SK-N-SH (cell line): ENCODE measurements at regions not wholly inside any gene's neighbourhood (a gene's known extent, or its start where the extent isn't known, plus 50 kb on each side); places are given as distances from the start of the nearest gene placed in this dataset.

Experiments
- CTCF ChIA-PET: fragments of 300-600, 350-600 bp; formaldehyde crosslinking; extraction: SDS; loops from one replicate; lab custom pipeline; 2021; lab: Yijun Ruan, JAX
- POLR2A ChIA-PET: fragments of 350-600 bp; sonication (Branson Sonifier 250); formaldehyde crosslinking; extraction: SDS; loops from one replicate; lab custom pipeline; 2020; ENCODE audit warnings: antibody characterized with exemption, inconsistent platforms; lab: Yijun Ruan, JAX
- DNase-seq: peaks from one replicate; pipeline ENCODE4 v3.0.0; 2012
- H2AFZ ChIP-seq: fragments of 200-600 bp; sonication (generic); 2 replicates; pipeline ENCODE4 v1.8.1; 2016; ENCODE audit warnings: antibody characterized with exemption, mild to moderate bottlenecking, low read depth
- H3F3A ChIP-seq: fragments of 200-600 bp; sonication (generic); replicated peaks from 2 replicates; pipeline ENCODE3; 2016; ENCODE audit warnings: antibody characterized with exemption, mild to moderate bottlenecking; ENCODE audit not compliant: insufficient read depth
- H3K27ac ChIP-seq, 2 experiments: fragments of 200-500 bp in 1 of 2; fragments of 200-600 bp in 1 of 2; sonication (Bioruptor generic) in 1 of 2; sonication (generic), shearing (Covaris generic) in 1 of 2; 2 replicates each; pipeline versions ENCODE4 v1.5.1 to v1.6.1; 2014 to 2016; ENCODE audit warnings: low read depth in 2 of 2, inconsistent platforms in 1 of 2, low read length in 1 of 2, mild to moderate bottlenecking in 1 of 2, mixed read lengths in 1 of 2
- H3K27me3 ChIP-seq: fragments of 200-600 bp; sonication (generic), shearing (Covaris generic); 2 replicates; pipeline ENCODE4 v1.6.1; 2016; ENCODE audit warnings: mixed run types; ENCODE audit not compliant: insufficient read depth
- H3K36me3 ChIP-seq, 2 experiments: fragments of 200-500 bp in 1 of 2; fragments of 200-600 bp in 1 of 2; sonication (Bioruptor generic) in 1 of 2; sonication (generic) in 1 of 2; replicated peaks in 1 of 2; 2 replicates each; pipeline versions ENCODE3 to v1.5.1; 2014 to 2016; ENCODE audit warnings: low read length in 1 of 2, mild to moderate bottlenecking in 1 of 2; ENCODE audit not compliant: insufficient read depth in 2 of 2, control insufficient read depth in 1 of 2
- H3K4me1 ChIP-seq, 2 experiments: fragments of 200-500 bp in 1 of 2; fragments of 200-600 bp in 1 of 2; sonication (Bioruptor generic) in 1 of 2; sonication (generic), shearing (Covaris generic) in 1 of 2; 2 replicates each; pipeline versions ENCODE4 v1.5.1 to v1.6.1; 2014 to 2016; ENCODE audit warnings: low read depth in 1 of 2, low read length in 1 of 2, mixed run types in 1 of 2; ENCODE audit not compliant: insufficient read depth in 2 of 2, control insufficient read depth in 1 of 2
- H3K4me2 ChIP-seq: fragments of 200-600 bp; sonication (generic), shearing (Covaris generic); 2 replicates; pipeline ENCODE4 v1.6.1; 2017; ENCODE audit warnings: mixed run types
- H3K4me3 ChIP-seq, 2 experiments: fragments of 200-500 bp in 1 of 2; fragments of 200-600 bp in 1 of 2; sonication (Bioruptor generic) in 1 of 2; sonication (generic), shearing (Covaris generic) in 1 of 2; 2 replicates each; pipeline versions ENCODE4 v1.5.1 to v1.8.1; 2014 to 2016; ENCODE audit warnings: low read depth in 2 of 2, inconsistent platforms in 1 of 2, low read length in 1 of 2, mild to moderate bottlenecking in 1 of 2, mixed read lengths in 1 of 2, moderate library complexity in 1 of 2
- H3K79me2 ChIP-seq: fragments of 200-600 bp; sonication (generic); 2 replicates; pipeline ENCODE4 v1.8.1; 2017; ENCODE audit warnings: mild to moderate bottlenecking; ENCODE audit not compliant: insufficient read depth
- H3K9ac ChIP-seq: fragments of 200-600 bp; sonication (generic); 2 replicates; pipeline ENCODE4 v1.6.1; 2017; ENCODE audit warnings: mixed run types
- H3K9me2 ChIP-seq: fragments of 200-600 bp; sonication (generic); 2 replicates; pipeline ENCODE4 v1.6.1; 2017; ENCODE audit warnings: mixed run types
- H3K9me3 ChIP-seq: fragments of 200-600 bp; sonication (generic); 2 replicates; pipeline ENCODE4 v1.6.1; 2017; ENCODE audit warnings: mixed run types, mild to moderate bottlenecking, moderate library complexity
- H4K20me1 ChIP-seq: fragments of 200-600 bp; sonication (generic); 2 replicates; pipeline ENCODE4 v1.6.1; 2017; ENCODE audit warnings: mild to moderate bottlenecking, mixed run types; ENCODE audit not compliant: insufficient read depth
- CHD2 ChIP-seq: fragments of 150-350 bp; IDR thresholded peaks from 2 replicates; pipeline ENCODE4 v1.6.1; 2018; ENCODE audit warnings: low read length; ENCODE audit not compliant: partially characterized antibody
- EP300 ChIP-seq, 2 experiments: IDR thresholded peaks; 2 replicates each; pipeline versions ENCODE4 v1.4.0 to v1.6.1; 2012; ENCODE audit warnings: borderline replicate concordance in 1 of 2, low read depth in 1 of 2, low read length in 1 of 2
- FOXM1 ChIP-seq: IDR thresholded peaks from 2 replicates; pipeline ENCODE4 v1.4.0; 2012; ENCODE audit warnings: low read depth, mild to moderate bottlenecking
- IRF3 ChIP-seq: fragments of 150-350 bp; IDR thresholded peaks from 2 replicates; pipeline ENCODE4 v1.6.1; 2016; ENCODE audit warnings: mild to moderate bottlenecking, low read depth, low read length
- JUND ChIP-seq: IDR thresholded peaks from 2 replicates; pipeline ENCODE4 v1.4.0; 2012
- MAX ChIP-seq: IDR thresholded peaks from 2 replicates; pipeline ENCODE4 v1.4.0; 2012; ENCODE audit warnings: low read depth
- MXI1 ChIP-seq: IDR thresholded peaks from 2 replicates; pipeline ENCODE4 v1.6.1; 2012; ENCODE audit warnings: mild to moderate bottlenecking, low read depth, low read length, improper control_type of control experiment
- NFIC ChIP-seq: IDR thresholded peaks from 2 replicates; pipeline ENCODE4 v1.4.0; 2012; ENCODE audit warnings: borderline replicate concordance
- NRF1 ChIP-seq: IDR thresholded peaks from 2 replicates; pipeline ENCODE4 v1.6.1; 2012; ENCODE audit warnings: low read depth, mild to moderate bottlenecking, low read length
- POLR2AphosphoS5 ChIP-seq: IDR thresholded peaks from 2 replicates; pipeline ENCODE4 v1.6.1; 2012; ENCODE audit warnings: low read depth, low read length
- RAD21 ChIP-seq: IDR thresholded peaks from 2 replicates; pipeline ENCODE4 v1.6.1; 2012; ENCODE audit warnings: mild to moderate bottlenecking, low read length
- RCOR1 ChIP-seq: fragments of 150-350 bp; IDR thresholded peaks from 2 replicates; pipeline ENCODE4 v1.6.1; 2017; ENCODE audit warnings: antibody characterized with exemption, low read length
- REST ChIP-seq: IDR thresholded peaks from 2 replicates; pipeline ENCODE4 v1.6.1; 2012; ENCODE audit warnings: mild to moderate bottlenecking, low read depth, low read length, moderate library complexity
- RXRA ChIP-seq: IDR thresholded peaks from 2 replicates; pipeline ENCODE4 v1.4.0; 2012; ENCODE audit warnings: low read depth, mild to moderate bottlenecking, borderline replicate concordance
- TAF1 ChIP-seq: IDR thresholded peaks from 2 replicates; pipeline ENCODE4 v1.6.1; 2012; ENCODE audit warnings: low read depth, mild to moderate bottlenecking, low read length, moderate library complexity, borderline replicate concordance
- TCF12 ChIP-seq: IDR thresholded peaks from 2 replicates; pipeline ENCODE4 v1.4.0; 2012
- USF1 ChIP-seq: IDR thresholded peaks from 2 replicates; pipeline ENCODE4 v1.4.0; 2012; ENCODE audit warnings: low read depth, borderline replicate concordance
- USF2 ChIP-seq: fragments of 150-350 bp; IDR thresholded peaks from 2 replicates; pipeline ENCODE4 v1.6.1; 2017; ENCODE audit warnings: antibody characterized with exemption, low read length, low read depth, borderline replicate concordance
- ZBTB33 ChIP-seq: IDR thresholded peaks from 2 replicates; pipeline ENCODE4 v1.4.0; 2012; ENCODE audit warnings: low read depth, borderline replicate concordance
- WGBS: methylation state at CpG from one replicate; pipeline ENCODE4 v1.1.6; 2017; ENCODE audit warnings: low lambda C conversion rate; 5-methylcytosine and 5-hydroxymethylcytosine counted together

- POLR2A ChIA-PET, result no interaction called here
- no peak for TF ChIP-seq REST
- no peak for TF ChIP-seq EP300 (IDR thresholded peaks at IDR 0.05; ENCODE audit: borderline replicate concordance in 1 of 2, low read depth in 1 of 2, low read length in 1 of 2)
- no peak for TF ChIP-seq NFIC
- TF ChIP-seq TAF1, result no peak
- TF ChIP-seq CHD2, result no peak
- TF ChIP-seq JUND, result no peak
- no peak for TF ChIP-seq RXRA
- TF ChIP-seq IRF3, result no peak
Observed at GRCh38 chr2:4973354-4973753, 718.8 kb upstream of the SOX11 start.

GRCh38 chr2:4973973-4974372 is 718.2 kb upstream of the SOX11 start:
- Histone ChIP-seq H3K27ac (no peak overlapping the region), H3K27me3 (no peaks in the 10 kb centered on the region), H3F3A (no peaks in the 10 kb centered on the region), H2AFZ (no peak overlapping the region), H4K20me1 (no peaks in the 10 kb centered on the region), H3K4me3 (no peak overlapping the region), H3K79me2 (no peaks in the 10 kb centered on the region), H3K9ac (no peak overlapping the region), H3K4me2 (no peak overlapping the region), H3K4me1 (no peaks in the 10 kb centered on the region), H3K9me3 (no peaks in the 10 kb centered on the region), H3K36me3 (no peaks in the 10 kb centered on the region), H3K9me2 (no peaks in the 10 kb centered on the region)
- ChIA-PET POLR2A (no interaction called here), CTCF (no interaction called here)
- DNase-seq, result no peak
- 63% methylated on average over 2 of the region's 2 CpGs for WGBS
- TF ChIP-seq NRF1 (no peak), USF1 (no peak), ZBTB33 (no peak), RXRA (no peak), CHD2 (no peak), RCOR1 (no peak), MAX (no peak), MXI1 (no peak), USF2 (no peak), POLR2AphosphoS5 (no peak), TCF12 (no peak), NFIC (no peak), FOXM1 (no peak), RAD21 (no peak)

More at GRCh38 chr2:4973354-4973753, 718.8 kb upstream of the SOX11 start:
- H3K79me2 ChIP-seq, result no peaks in the 10 kb centered on the region
- H3K4me2 ChIP-seq, result no peak overlapping the region
- H2AFZ ChIP-seq, result no peak overlapping the region
- no peaks in the 10 kb centered on the region for H4K20me1 ChIP-seq
- H3K9ac ChIP-seq, result no peak overlapping the region
- no peaks in the 10 kb centered on the region for H3F3A ChIP-seq
- H3K27me3 ChIP-seq, result no peaks in the 10 kb centered on the region
- no peaks in the 10 kb centered on the region for H3K9me3 ChIP-seq
- no peak overlapping the region for H3K27ac ChIP-seq
- no peak overlapping the region for H3K4me3 ChIP-seq
- H3K36me3 ChIP-seq, result no peaks in the 10 kb centered on the region
- no peak for DNase-seq
- no peaks in the 10 kb centered on the region for H3K4me1 ChIP-seq
- CTCF ChIA-PET, result no interaction called here
- H3K9me2 ChIP-seq, result no peaks in the 10 kb centered on the region
